GM21717 (cell line): ENCODE measurements at regions not wholly inside any gene's neighbourhood (a gene's known extent, or its start where the extent isn't known, plus 50 kb on each side); places are given as distances from the start of the nearest gene placed in this dataset.
"Not testable (repeated sequence)": the region's sequence is repeated elsewhere in the genome, so short reads cannot be mapped to it uniquely, and the experiment has no call there.

Source experiments
- ATAC-seq: cut with Tn5 transposase; IDR thresholded peaks from one replicate; pipeline ENCODE4 v1.9.1; 2021; ENCODE audit warnings: mild to moderate bottlenecking, moderate library complexity; ENCODE audit not compliant: unreplicated experiment

GRCh38 chr2:191476901-191477300 is 201.0 kb upstream of the NABP1 start:
- ATAC-seq = no peak

GRCh38 chr2:191478799-191479679 is 198.9 kb upstream of the NABP1 start:
- no peak for ATAC-seq

GRCh38 chr2:191479680-191480023 is 198.3 kb upstream of the NABP1 start:
- peak; percentile 89 for ATAC-seq

- ATAC-seq = no peak
Measured at GRCh38 chr2:191481305-191482070, 196.4 kb upstream of the NABP1 start.

GRCh38 chr2:191483117-191483516 is 194.8 kb upstream of the NABP1 start:
- no peak for ATAC-seq

- ATAC-seq = no peak
Measured at GRCh38 chr2:191486584-191487320, 191.2 kb upstream of the NABP1 start.

- no peak for ATAC-seq
Measured at GRCh38 chr2:191488135-191488534, 189.8 kb upstream of the NABP1 start.

- no peak for ATAC-seq
Measured at GRCh38 chr2:191489177-191489576, 188.8 kb upstream of the NABP1 start.

GRCh38 chr2:191496838-191497237 is 181.1 kb upstream of the NABP1 start:
- ATAC-seq = no peak

- no peak for ATAC-seq
Measured at GRCh38 chr2:191497822-191498221, 180.1 kb upstream of the NABP1 start.

- no peak for ATAC-seq
Measured at GRCh38 chr2:191499050-191499449, 178.9 kb upstream of the NABP1 start.

- ATAC-seq = no peak
Measured at GRCh38 chr2:191499874-191500565, 177.9 kb upstream of the NABP1 start.

- ATAC-seq = no peak
Measured at GRCh38 chr2:191500566-191500883, 177.4 kb upstream of the NABP1 start.

GRCh38 chr2:191500884-191501560 is 176.9 kb upstream of the NABP1 start:
- ATAC-seq = no peak

- ATAC-seq = no peak
Measured at GRCh38 chr2:191501561-191502168, 176.3 kb upstream of the NABP1 start.

- no peak for ATAC-seq
Measured at GRCh38 chr2:191506515-191506914, 171.4 kb upstream of the NABP1 start.

GRCh38 chr2:191507252-191507853 is 170.6 kb upstream of the NABP1 start:
- not testable (repeated sequence) for ATAC-seq

- no peak for ATAC-seq
Measured at GRCh38 chr2:191508738-191509137, 169.2 kb upstream of the NABP1 start.

GRCh38 chr2:191512216-191512835 is 165.6 kb upstream of the NABP1 start:
- no peak for ATAC-seq
